ENCODE measurements at regions not wholly inside any gene's neighbourhood (a gene's known extent, or its start where the extent isn't known, plus 50 kb on each side); places are given as distances from the start of the nearest gene placed in this dataset.

GRCh38 chr13:53138376-53139036 lies 109.9 kb downstream of the OLFM4 start:
- Histone ChIP-seq H3K27ac (ENCODE audit: low read length) (no peak overlapping the region), H3K4me2 (ENCODE audit: insufficient read depth, low read length) (no peak overlapping the region), H3K4me1 (ENCODE audit: insufficient read depth, low read length) (peaks cover 12% of the 10 kb centered on the region), H3K9me3 (ENCODE audit: insufficient read depth, low read length, severe bottlenecking) (no peaks in the 10 kb centered on the region), H3K9ac (ENCODE audit: low read depth, low read length) (no peak overlapping the region), H3K36me3 (ENCODE audit: insufficient read depth, low read length) (no peaks in the 10 kb centered on the region), H2AFZ (ENCODE audit: low read depth, low read length) (no peak overlapping the region), H3K4me3 (ENCODE audit: low read depth in 1 of 2, low read length in 2 of 2) (no peak overlapping the region), H3K79me2 (ENCODE audit: insufficient read depth, low read length) (no peaks in the 10 kb centered on the region), H3K27me3 (ENCODE audit: insufficient read depth, low read length, poor library complexity) (peaks cover 3% of the 10 kb centered on the region), H4K20me1 (ENCODE audit: insufficient read depth, low read length) (no peaks in the 10 kb centered on the region)
- ATAC-seq (ENCODE audit: insufficient read depth, low read depth) (no peak), DNase-seq (no peak)
- TF ChIP-seq EZH2 (IDR thresholded peaks at IDR 0.05; ENCODE audit: borderline replicate concordance, low read depth, low read length, severe bottlenecking): no peak
- TF ChIP-seq CTCF (IDR thresholded peaks at IDR 0.05; ENCODE audit: borderline replicate concordance, extremely low read depth, low read length, poor library complexity, severe bottlenecking): no peak

- H2AFZ ChIP-seq (ENCODE audit: low read depth, low read length): no peak overlapping the region
- TF ChIP-seq EZH2 (IDR thresholded peaks at IDR 0.05; ENCODE audit: borderline replicate concordance, low read depth, low read length, severe bottlenecking) (no peak), CTCF (IDR thresholded peaks at IDR 0.05; ENCODE audit: borderline replicate concordance, extremely low read depth, low read length, poor library complexity, severe bottlenecking) (no peak)
- no peaks in the 10 kb centered on the region for H4K20me1 ChIP-seq (ENCODE audit: insufficient read depth, low read length)
- no peak overlapping the region for H3K27ac ChIP-seq (ENCODE audit: low read length)
- peaks cover 3% of the 10 kb centered on the region for H3K27me3 ChIP-seq (ENCODE audit: insufficient read depth, low read length, poor library complexity)
- ATAC-seq (ENCODE audit: insufficient read depth, low read depth) (no peak), DNase-seq (no peak)
- H3K9me3 ChIP-seq (ENCODE audit: insufficient read depth, low read length, severe bottlenecking): no peaks in the 10 kb centered on the region
- H3K4me3 ChIP-seq (ENCODE audit: low read depth in 1 of 2, low read length in 2 of 2): no peak overlapping the region
- H3K9ac ChIP-seq (ENCODE audit: low read depth, low read length): no peak overlapping the region
- peaks cover 12% of the 10 kb centered on the region for H3K4me1 ChIP-seq (ENCODE audit: insufficient read depth, low read length)
- no peaks in the 10 kb centered on the region for H3K79me2 ChIP-seq (ENCODE audit: insufficient read depth, low read length)
- H3K36me3 ChIP-seq (ENCODE audit: insufficient read depth, low read length): no peaks in the 10 kb centered on the region
- no peak overlapping the region for H3K4me2 ChIP-seq (ENCODE audit: insufficient read depth, low read length)
Measured at GRCh38 chr13:53141336-53141735, 112.7 kb downstream of the OLFM4 start.

- H3K36me3 ChIP-seq (ENCODE audit: insufficient read depth, low read length): no peaks in the 10 kb centered on the region
- H4K20me1 ChIP-seq (ENCODE audit: insufficient read depth, low read length): no peaks in the 10 kb centered on the region
- ATAC-seq (ENCODE audit: insufficient read depth, low read depth) (no peak), DNase-seq (no peak)
- H3K4me3 ChIP-seq (ENCODE audit: low read depth in 1 of 2, low read length in 2 of 2): no peak overlapping the region
- no peak overlapping the region for H3K27ac ChIP-seq (ENCODE audit: low read length)
- no peak overlapping the region for H3K9ac ChIP-seq (ENCODE audit: low read depth, low read length)
- no peak overlapping the region for H3K4me2 ChIP-seq (ENCODE audit: insufficient read depth, low read length)
- no peaks in the 10 kb centered on the region for H3K9me3 ChIP-seq (ENCODE audit: insufficient read depth, low read length, severe bottlenecking)
- H3K27me3 ChIP-seq (ENCODE audit: insufficient read depth, low read length, poor library complexity): peaks cover 3% of the 10 kb centered on the region
- H2AFZ ChIP-seq (ENCODE audit: low read depth, low read length): no peak overlapping the region
- peaks cover 12% of the 10 kb centered on the region for H3K4me1 ChIP-seq (ENCODE audit: insufficient read depth, low read length)
- H3K79me2 ChIP-seq (ENCODE audit: insufficient read depth, low read length): no peaks in the 10 kb centered on the region
- TF ChIP-seq CTCF (IDR thresholded peaks at IDR 0.05; ENCODE audit: borderline replicate concordance, extremely low read depth, low read length, poor library complexity, severe bottlenecking): no peak
- no peak for TF ChIP-seq EZH2 (IDR thresholded peaks at IDR 0.05; ENCODE audit: borderline replicate concordance, low read depth, low read length, severe bottlenecking)
Measured at GRCh38 chr13:53142306-53142705, 113.7 kb downstream of the OLFM4 start.
